ENCODE measurements at regions not wholly inside any gene's neighbourhood (a gene's known extent, or its start where the extent isn't known, plus 50 kb on each side); places are given as distances from the start of the nearest gene placed in this dataset.

DNA sequence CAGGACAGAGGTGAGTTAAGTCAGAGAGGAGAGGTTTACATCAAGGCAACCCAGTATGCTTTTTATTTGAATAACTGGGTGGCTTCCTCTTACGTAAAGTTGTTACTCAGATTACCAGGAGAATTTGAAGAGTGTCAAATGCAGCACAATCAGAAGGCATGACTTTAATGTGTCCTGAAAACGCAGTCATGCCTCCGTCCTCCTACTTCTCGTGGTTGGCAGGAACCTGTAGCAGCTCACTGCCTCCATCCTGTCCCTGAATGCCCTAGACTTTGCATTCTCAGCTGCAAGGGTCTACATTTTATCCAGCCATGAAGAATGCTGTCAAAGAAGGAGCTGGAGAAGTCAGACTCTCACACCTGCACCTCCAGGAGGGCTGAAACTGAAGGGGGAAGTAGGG lies 66.7 kb downstream of the MIS18A start:
- TF ChIP-seq, protein P1, sequence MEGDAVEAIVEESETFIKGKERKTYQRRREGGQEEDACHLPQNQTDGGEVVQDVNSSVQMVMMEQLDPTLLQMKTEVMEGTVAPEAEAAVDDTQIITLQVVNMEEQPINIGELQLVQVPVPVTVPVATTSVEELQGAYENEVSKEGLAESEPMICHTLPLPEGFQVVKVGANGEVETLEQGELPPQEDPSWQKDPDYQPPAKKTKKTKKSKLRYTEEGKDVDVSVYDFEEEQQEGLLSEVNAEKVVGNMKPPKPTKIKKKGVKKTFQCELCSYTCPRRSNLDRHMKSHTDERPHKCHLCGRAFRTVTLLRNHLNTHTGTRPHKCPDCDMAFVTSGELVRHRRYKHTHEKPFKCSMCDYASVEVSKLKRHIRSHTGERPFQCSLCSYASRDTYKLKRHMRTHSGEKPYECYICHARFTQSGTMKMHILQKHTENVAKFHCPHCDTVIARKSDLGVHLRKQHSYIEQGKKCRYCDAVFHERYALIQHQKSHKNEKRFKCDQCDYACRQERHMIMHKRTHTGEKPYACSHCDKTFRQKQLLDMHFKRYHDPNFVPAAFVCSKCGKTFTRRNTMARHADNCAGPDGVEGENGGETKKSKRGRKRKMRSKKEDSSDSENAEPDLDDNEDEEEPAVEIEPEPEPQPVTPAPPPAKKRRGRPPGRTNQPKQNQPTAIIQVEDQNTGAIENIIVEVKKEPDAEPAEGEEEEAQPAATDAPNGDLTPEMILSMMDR (IDR thresholded peaks at IDR 0.05 in 4 of 5, conservative IDR thresholded peaks at IDR 0.05 in 1 of 5) = no peak
- TF ChIP-seq POLR2A (IDR thresholded peaks at IDR 0.05) = no peak

All from gastrocnemius medialis (tissue), 4 donors.